Panc1 (cell line): ENCODE measurements at regions not wholly inside any gene's neighbourhood (a gene's known extent, or its start where the extent isn't known, plus 50 kb on each side); places are given as distances from the start of the nearest gene placed in this dataset.

Source experiments
- CTCF ChIP-seq: fragments of 450-650 bp; IDR thresholded peaks from 2 replicates; pipeline ENCODE4 v1.5.1; 2017; ENCODE audit warnings: mild to moderate bottlenecking
- POLR2AphosphoS5 ChIP-seq: IDR thresholded peaks from 2 replicates; pipeline ENCODE4 v1.6.1; 2012; ENCODE audit warnings: mild to moderate bottlenecking, low read depth, low read length, moderate library complexity

DNA sequence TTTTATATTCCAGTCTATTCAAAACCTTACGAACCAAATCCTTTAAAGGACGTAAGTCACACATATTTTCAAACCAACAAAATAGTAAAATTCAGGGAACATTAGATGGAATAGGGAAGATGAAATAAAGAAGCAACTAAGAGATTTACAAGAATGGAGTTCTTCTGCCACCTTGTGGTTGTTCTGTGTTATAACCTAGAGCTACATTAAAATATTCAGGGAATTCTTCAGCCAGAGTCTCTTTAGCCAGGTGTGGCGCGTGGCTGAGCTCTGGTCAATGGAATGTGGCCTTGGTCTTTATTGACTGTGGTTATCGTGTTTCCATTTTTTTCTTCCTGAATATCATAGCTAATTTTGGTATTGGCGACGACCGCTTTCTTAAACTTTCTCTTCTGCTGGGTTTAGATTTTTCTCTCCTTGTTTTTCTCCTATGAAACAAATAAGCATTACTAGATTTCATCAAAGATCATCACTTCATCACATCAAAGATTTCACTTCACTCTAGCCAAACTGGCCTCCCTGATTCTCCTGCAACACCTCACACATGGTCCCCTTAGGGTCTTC lies 221.3 kb downstream of the MRPL39 start:
- TF ChIP-seq POLR2AphosphoS5 = no peak
- TF ChIP-seq CTCF = peak; percentile 73
